H1 (cell line): ENCODE measurements at regions not wholly inside any gene's neighbourhood (a gene's known extent, or its start where the extent isn't known, plus 50 kb on each side); places are given as distances from the start of the nearest gene placed in this dataset.

Source experiments
- CTCF ChIA-PET: fragments of 300-600 bp; sonication (Branson Sonifier 250); formaldehyde crosslinking; loops from one replicate; lab custom pipeline; 2021; ENCODE audit not compliant: partially characterized antibody; lab: Charles Lee
- POLR2A ChIA-PET: fragments of 300-600 bp; sonication (Branson Sonifier 250); formaldehyde crosslinking; loops from one replicate; lab custom pipeline; 2021; ENCODE audit warnings: inconsistent platforms; ENCODE audit not compliant: partially characterized antibody; lab: Charles Lee
- DNase-seq, 2 experiments: peaks; one replicate each; pipeline versions ENCODE4 v3.0.0 to v3.0.0-alpha.2; 2010 to 2022; ENCODE audit warnings: low spot score in 2 of 2, low read depth in 1 of 2, mixed read lengths in 1 of 2
- FAIRE-seq: peaks from 2 replicates; lab custom pipeline; 2011; peaks lifted over from hg19 to GRCh38; lab: Jason Lieb, UNC
- H2AFZ ChIP-seq: 2 replicates; pipeline ENCODE4 v1.8.1; 2012; ENCODE audit warnings: low read length, inconsistent platforms
- H2AK5ac ChIP-seq: 2 replicates; pipeline ENCODE4 v1.6.1; 2013; ENCODE audit warnings: low read depth, low read length
- H2BK120ac ChIP-seq: replicated peaks from 2 replicates; pipeline ENCODE3; 2013; ENCODE audit warnings: low read depth, low read length, inconsistent platforms
- H2BK12ac ChIP-seq: 2 replicates; pipeline ENCODE4 v1.6.1; 2013; ENCODE audit warnings: low read depth, low read length
- H2BK15ac ChIP-seq: 2 replicates; pipeline ENCODE4 v1.6.1; 2013; ENCODE audit warnings: low read length
- H2BK20ac ChIP-seq: 2 replicates; pipeline ENCODE4 v1.6.1; 2013; ENCODE audit warnings: low read length
- H2BK5ac ChIP-seq: 2 replicates; pipeline ENCODE4 v1.6.1; 2013; ENCODE audit warnings: low read depth, low read length
- H3K14ac ChIP-seq: 2 replicates; pipeline ENCODE4 v1.6.1; 2013; ENCODE audit warnings: inconsistent platforms; ENCODE audit not compliant: insufficient read length
- H3K18ac ChIP-seq: 2 replicates; pipeline ENCODE4 v1.6.1; 2013; ENCODE audit warnings: low read length; ENCODE audit errors: extremely low read depth
- H3K23ac ChIP-seq: 2 replicates; pipeline ENCODE4 v1.6.1; 2013; ENCODE audit warnings: inconsistent platforms; ENCODE audit not compliant: insufficient read length
- H3K23me2 ChIP-seq: 2 replicates; pipeline ENCODE4 v1.6.1; 2013; ENCODE audit warnings: low read depth, low read length
- H3K27ac ChIP-seq: 2 replicates; pipeline ENCODE4 v1.6.1; 2011; ENCODE audit warnings: low read depth, low read length, inconsistent platforms
- H3K27me3 ChIP-seq, 4 experiments: replicated peaks in 1 of 4; 1 replicate in 1 of 4; 2 replicates in 3 of 4; pipeline versions ENCODE4 v1.6.1 to v1.8.1; 2011 to 2013; ENCODE audit warnings: low read length in 3 of 4, mild to moderate bottlenecking in 3 of 4, inconsistent platforms in 2 of 4, mixed read lengths in 2 of 4, moderate library complexity in 1 of 4; ENCODE audit not compliant: control insufficient read depth in 3 of 4, insufficient read depth in 3 of 4; ENCODE audit errors: extremely low read depth in 1 of 4
- H3K36me3 ChIP-seq, 4 experiments: 2 replicates each; pipeline versions ENCODE4 v1.6.1 to v1.8.1; 2011 to 2013; ENCODE audit warnings: mild to moderate bottlenecking in 4 of 4, low read length in 3 of 4, moderate library complexity in 2 of 4, control low read depth in 1 of 4, inconsistent platforms in 1 of 4; ENCODE audit not compliant: insufficient read depth in 4 of 4, control insufficient read depth in 2 of 4
- H3K4ac ChIP-seq: replicated peaks from 2 replicates; pipeline ENCODE3; 2013; ENCODE audit warnings: low read length, low read depth, mixed read lengths, inconsistent platforms; ENCODE audit not compliant: insufficient read length
- H3K4me1 ChIP-seq, 4 experiments: replicated peaks in 1 of 4; 1 replicate in 1 of 4; 2 replicates in 3 of 4; pipeline versions ENCODE4 v1.6.1 to v1.8.1; 2011 to 2013; ENCODE audit warnings: low read length in 3 of 4, inconsistent platforms in 2 of 4, mixed read lengths in 1 of 4; ENCODE audit not compliant: insufficient read depth in 4 of 4, control insufficient read depth in 3 of 4
- H3K4me2 ChIP-seq, 2 experiments: 2 replicates each; pipeline versions ENCODE4 v1.6.1 to v1.8.1; 2011 to 2013; ENCODE audit warnings: low read depth in 2 of 2, low read length in 2 of 2, control low read depth in 1 of 2, inconsistent platforms in 1 of 2, mild to moderate bottlenecking in 1 of 2; ENCODE audit not compliant: insufficient read depth in 1 of 2
- H3K4me3 ChIP-seq, 4 experiments: fragments of 200-600, 300-600 bp in 1 of 4; sonication (generic), shearing (Covaris generic), sonication (Bioruptor Twin) in 1 of 4; 2 replicates each; pipeline versions ENCODE4 v1.5.1 to v1.8.1; 2011 to 2016; ENCODE audit warnings: low read length in 4 of 4, low read depth in 3 of 4, control low read depth in 2 of 4, inconsistent platforms in 2 of 4, mild to moderate bottlenecking in 2 of 4, mixed read lengths in 1 of 4, moderate library complexity in 1 of 4; ENCODE audit not compliant: insufficient read depth in 2 of 4; ENCODE audit errors: extremely low read depth in 1 of 4
- H3K56ac ChIP-seq: replicated peaks from 2 replicates; pipeline ENCODE3; 2013; ENCODE audit warnings: low read depth, mild to moderate bottlenecking, mixed read lengths, low read length, inconsistent platforms; ENCODE audit not compliant: insufficient read length
- H3K79me1 ChIP-seq: 2 replicates; pipeline ENCODE4 v1.6.1; 2013; ENCODE audit warnings: low read depth, low read length, control low read depth
- H3K79me2 ChIP-seq, 2 experiments: 2 replicates each; pipeline versions ENCODE4 v1.6.1 to v1.8.1; 2012 to 2013; ENCODE audit warnings: low read length in 2 of 2, mild to moderate bottlenecking in 2 of 2, inconsistent platforms in 1 of 2; ENCODE audit not compliant: insufficient read depth in 2 of 2, control insufficient read depth in 1 of 2
- H3K9ac ChIP-seq, 4 experiments: replicated peaks in 1 of 4; 1 replicate in 1 of 4; 2 replicates in 3 of 4; pipeline versions ENCODE4 v1.6.1 to v1.8.1; 2011 to 2013; ENCODE audit warnings: low read depth in 3 of 4, low read length in 3 of 4, control low read depth in 2 of 4, mild to moderate bottlenecking in 2 of 4, moderate library complexity in 2 of 4, inconsistent platforms in 1 of 4; ENCODE audit errors: extremely low read depth in 1 of 4
- H3K9me3 ChIP-seq, 2 experiments: 2 replicates each; pipeline versions ENCODE4 v1.6.1 to v1.8.1; 2012 to 2013; ENCODE audit warnings: mild to moderate bottlenecking in 2 of 2, moderate library complexity in 2 of 2, control low read depth in 1 of 2, inconsistent platforms in 1 of 2, low read depth in 1 of 2, low read length in 1 of 2, mixed read lengths in 1 of 2; ENCODE audit not compliant: insufficient read depth in 2 of 2
- H4K20me1 ChIP-seq, 2 experiments: replicated peaks in 1 of 2; 2 replicates each; pipeline versions ENCODE3 to v1.8.1; 2011 to 2013; ENCODE audit warnings: inconsistent platforms in 2 of 2, low read length in 2 of 2, mild to moderate bottlenecking in 1 of 2; ENCODE audit not compliant: insufficient read depth in 2 of 2, control insufficient read depth in 1 of 2
- H4K5ac ChIP-seq: 2 replicates; pipeline ENCODE4 v1.6.1; 2013; ENCODE audit warnings: low read length, low read depth, mixed read lengths, inconsistent platforms; ENCODE audit not compliant: insufficient read length
- H4K8ac ChIP-seq: 2 replicates; pipeline ENCODE4 v1.8.0; 2013; ENCODE audit warnings: mild to moderate bottlenecking, moderate library complexity, low read length, inconsistent platforms; ENCODE audit not compliant: insufficient read depth; ENCODE audit errors: extremely low read depth
- H4K91ac ChIP-seq: replicated peaks from 2 replicates; pipeline ENCODE3; 2013; ENCODE audit warnings: low read length, mixed read lengths, inconsistent platforms; ENCODE audit not compliant: insufficient read length
- ASH2L ChIP-seq: fragments of 200-600, 300-600 bp; sonication (generic); IDR thresholded peaks from one replicate; pipeline ENCODE4 v1.7.1; 2017; ENCODE audit warnings: low read length
- CBX5 ChIP-seq: fragments of 300-800, 300-1000 bp; sonication (generic); IDR thresholded peaks from 2 replicates; pipeline ENCODE4 v1.7.1; 2016; ENCODE audit warnings: antibody characterized with exemption, low read length, low read depth
- CBX8 ChIP-seq: fragments of 300-800, 300-1000 bp; sonication (generic); IDR thresholded peaks from 2 replicates; pipeline ENCODE4 v1.7.1; 2016; ENCODE audit warnings: low read depth, low read length, borderline replicate concordance
- CEBPB ChIP-seq: IDR thresholded peaks from 2 replicates; pipeline ENCODE4 v1.6.1; 2012; ENCODE audit warnings: low read depth, low read length
- CHD1 ChIP-seq: IDR thresholded peaks from 2 replicates; pipeline ENCODE4 v1.6.1; 2012; ENCODE audit warnings: low read depth, low read length, improper control_type of control experiment
- EGR1 ChIP-seq: IDR thresholded peaks from 2 replicates; pipeline ENCODE4 v1.6.1; 2011; ENCODE audit warnings: low read depth, low read length, borderline replicate concordance
- HDAC6 ChIP-seq: IDR thresholded peaks from one replicate; pipeline ENCODE4 v1.7.1; 2012; ENCODE audit warnings: low read depth, mild to moderate bottlenecking, inconsistent platforms, low read length, moderate library complexity
- POLR2A ChIP-seq, 2 experiments: IDR thresholded peaks; 1 replicate in 1 of 2; 2 replicates in 1 of 2; pipeline ENCODE4 v1.6.1; 2011; ENCODE audit warnings: low read depth in 2 of 2, low read length in 2 of 2, mild to moderate bottlenecking in 2 of 2; ENCODE audit errors: control extremely low read depth in 1 of 2
- RFX5 ChIP-seq: IDR thresholded peaks from 2 replicates; pipeline ENCODE4 v1.6.1; 2011; ENCODE audit warnings: low read depth, low read length, improper control_type of control experiment, borderline replicate concordance
- SAP30 ChIP-seq: fragments of 300-600 bp; sonication (generic); IDR thresholded peaks from 2 replicates; pipeline ENCODE4 v1.7.1; 2012; ENCODE audit warnings: low read length, moderate library complexity, mild to moderate bottlenecking, inconsistent platforms; ENCODE audit not compliant: insufficient read depth, insufficient replicate concordance
- SIRT6 ChIP-seq: IDR thresholded peaks from one replicate; pipeline ENCODE4 v1.7.1; 2012; ENCODE audit warnings: low read length, inconsistent platforms
- SIX5 ChIP-seq: IDR thresholded peaks from 2 replicates; pipeline ENCODE4 v1.6.1; 2011; ENCODE audit warnings: mild to moderate bottlenecking, low read depth, low read length
- TAF1 ChIP-seq: IDR thresholded peaks from 2 replicates; pipeline ENCODE4 v1.6.1; 2011; ENCODE audit warnings: mild to moderate bottlenecking, low read depth, low read length
- TCF12 ChIP-seq: IDR thresholded peaks from 2 replicates; pipeline ENCODE4 v1.6.1; 2011; ENCODE audit warnings: low read depth, mild to moderate bottlenecking, low read length
- WGBS, 2 experiments: shearing (Covaris generic) in 1 of 2; methylation state at CpG; one replicate each; pipeline versions ENCODE4 v1.1.6 to v1.1.7; 2013 to 2015; ENCODE audit warnings: low lambda C conversion rate in 2 of 2, mixed read lengths in 2 of 2, inconsistent platforms in 1 of 2, low coverage in 1 of 2, missing lambda C conversion rate in 1 of 2; ENCODE audit not compliant: insufficient replicate concordance in 2 of 2, insufficient coverage in 1 of 2, insufficient read length in 1 of 2; ENCODE audit errors: extremely low coverage in 1 of 2, missing lambda C conversion rate in 1 of 2; 5-methylcytosine and 5-hydroxymethylcytosine counted together
- TF ChIP-seq, protein P1 (sequence below): IDR thresholded peaks from 2 replicates; pipeline ENCODE4 v1.6.1; 2012; ENCODE audit warnings: low read length, inconsistent platforms

DNA sequence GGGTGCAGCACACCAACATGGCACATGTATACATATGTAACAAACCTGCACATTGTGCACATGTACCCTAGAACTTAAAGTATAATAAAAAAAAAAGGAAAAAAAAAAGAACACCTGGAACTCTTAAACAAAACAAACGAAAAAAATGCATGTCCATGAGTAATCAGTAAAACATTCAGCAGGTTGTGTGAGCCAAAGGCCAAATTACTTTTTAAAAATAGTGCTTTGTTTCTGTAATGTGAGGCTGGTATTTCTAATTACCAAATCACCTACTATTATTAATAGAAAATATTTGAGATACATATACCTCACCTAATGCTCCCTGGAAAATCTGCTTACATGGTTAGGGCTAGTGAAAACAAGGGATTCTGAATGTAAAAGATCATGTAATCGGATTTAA, 294.4 kb upstream of the NR5A2 start:
- Histone ChIP-seq H3K9ac (no peak overlapping the region), H2BK15ac (no peak overlapping the region), H4K20me1 (no peaks in the 10 kb centered on the region), H3K14ac (no peak overlapping the region), H2BK120ac (no peak overlapping the region), H2AFZ (no peak overlapping the region), H2BK20ac (no peak overlapping the region), H3K27me3 (no peaks in the 10 kb centered on the region), H3K4me3 (no peak overlapping the region), H3K79me1 (no peaks in the 10 kb centered on the region), H2AK5ac (no peak overlapping the region), H3K4me1 (0 out of 7 replicates have a peak, but pooled peaks cover 0 to 3% (median 0%) of the 10 kb centered on the region in 4 experiments), H3K4me2 (no peak overlapping the region), H4K91ac (no peak overlapping the region), H3K4ac (no peak overlapping the region), H3K9me3 (no peaks in the 10 kb centered on the region), H3K56ac (no peak overlapping the region), H3K18ac (no peak overlapping the region), H3K23ac (no peak overlapping the region), H3K36me3 (no peaks in the 10 kb centered on the region), H4K5ac (no peak overlapping the region), H3K79me2 (no peaks in the 10 kb centered on the region), H2BK5ac (no peak overlapping the region), H2BK12ac (no peak overlapping the region), H4K8ac (no peak overlapping the region), H3K23me2 (no peaks in the 10 kb centered on the region), H3K27ac (no peak overlapping the region)
- POLR2A ChIA-PET: no interaction called here
- 89% methylated on average over 2 of the region's 2 CpGs; no CpG with 5 or more reads in 1 of the 2 experiments for WGBS, 2 experiments
- no peak for DNase-seq
- CTCF ChIA-PET: interaction anchor here (0.7 kb wide), 1 partner anchor 1701 kb away, joined by 3 read pairs; no protein-coding TSS in a partner anchor
- no peak for FAIRE-seq
- TF ChIP-seq TAF1 (no peak), CEBPB (no peak), SIX5 (no peak), HDAC6 (no peak), POLR2A (IDR thresholded peaks at IDR 0.05; ENCODE audit: control extremely low read depth in 1 of 2, low read depth in 2 of 2, low read length in 2 of 2) (no peak), TCF12 (no peak), EGR1 (no peak), RFX5 (no peak), SAP30 (no peak), CBX8 (no peak), CHD1 (no peak), ASH2L (no peak), SIRT6 (no peak), CBX5 (no peak)
- TF ChIP-seq, protein P1, sequence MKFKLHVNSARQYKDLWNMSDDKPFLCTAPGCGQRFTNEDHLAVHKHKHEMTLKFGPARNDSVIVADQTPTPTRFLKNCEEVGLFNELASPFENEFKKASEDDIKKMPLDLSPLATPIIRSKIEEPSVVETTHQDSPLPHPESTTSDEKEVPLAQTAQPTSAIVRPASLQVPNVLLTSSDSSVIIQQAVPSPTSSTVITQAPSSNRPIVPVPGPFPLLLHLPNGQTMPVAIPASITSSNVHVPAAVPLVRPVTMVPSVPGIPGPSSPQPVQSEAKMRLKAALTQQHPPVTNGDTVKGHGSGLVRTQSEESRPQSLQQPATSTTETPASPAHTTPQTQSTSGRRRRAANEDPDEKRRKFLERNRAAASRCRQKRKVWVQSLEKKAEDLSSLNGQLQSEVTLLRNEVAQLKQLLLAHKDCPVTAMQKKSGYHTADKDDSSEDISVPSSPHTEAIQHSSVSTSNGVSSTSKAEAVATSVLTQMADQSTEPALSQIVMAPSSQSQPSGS: no peak
